ENCODE measurements at regions not wholly inside any gene's neighbourhood (a gene's known extent, or its start where the extent isn't known, plus 50 kb on each side); places are given as distances from the start of the nearest gene placed in this dataset.

GRCh38 chr7:21092766-21093702 lies 306.3 kb upstream of the SP8 start:
- Histone ChIP-seq H3K9me3 (no peaks in the 10 kb centered on the region), H3K4me3 (no peak overlapping the region), H3K27ac (no peak overlapping the region), H3K36me3 (no peaks in the 10 kb centered on the region), H3K27me3 (no peaks in the 10 kb centered on the region), H3K4me1 (no peaks in the 10 kb centered on the region)
- no peak for DNase-seq (ENCODE audit: low spot score in 2 of 2)
- WGBS, result 70% methylated on average over 9 of the region's 9 CpGs
- no peak for TF ChIP-seq EP300 (IDR thresholded peaks at IDR 0.05)
- TF ChIP-seq POLR2AphosphoS5 (IDR thresholded peaks at IDR 0.05), result no peak
- TF ChIP-seq POLR2A (IDR thresholded peaks at IDR 0.05), result no peak
- TF ChIP-seq CTCF (IDR thresholded peaks at IDR 0.05), result no peak

- Histone ChIP-seq H3K27me3 (no peaks in the 10 kb centered on the region), H3K9me3 (no peaks in the 10 kb centered on the region), H3K4me1 (no peaks in the 10 kb centered on the region), H3K36me3 (no peaks in the 10 kb centered on the region), H3K4me3 (no peak overlapping the region), H3K27ac (no peak overlapping the region)
- DNase-seq (ENCODE audit: low spot score in 2 of 2), result no peak
- no peak for TF ChIP-seq CTCF (IDR thresholded peaks at IDR 0.05)
- no peak for TF ChIP-seq POLR2A (IDR thresholded peaks at IDR 0.05)
- no peak for TF ChIP-seq EP300 (IDR thresholded peaks at IDR 0.05)
- no peak for TF ChIP-seq POLR2AphosphoS5 (IDR thresholded peaks at IDR 0.05)
Observed at GRCh38 chr7:21094589-21094988, 307.9 kb upstream of the SP8 start.

- Histone ChIP-seq H3K27ac (no peak overlapping the region), H3K4me1 (no peaks in the 10 kb centered on the region), H3K9me3 (no peaks in the 10 kb centered on the region), H3K36me3 (no peaks in the 10 kb centered on the region), H3K4me3 (no peak overlapping the region), H3K27me3 (peaks cover 3% of the 10 kb centered on the region)
- TF ChIP-seq CTCF (IDR thresholded peaks at IDR 0.05), result no peak
- no peak for TF ChIP-seq EP300 (IDR thresholded peaks at IDR 0.05)
- TF ChIP-seq POLR2A (IDR thresholded peaks at IDR 0.05), result no peak
- TF ChIP-seq POLR2AphosphoS5 (IDR thresholded peaks at IDR 0.05), result no peak
- DNase-seq (ENCODE audit: low spot score in 2 of 2), result no peak
- 74% methylated on average over 1 of the region's 1 CpG for WGBS
Observed at GRCh38 chr7:21099432-21099831, 312.7 kb upstream of the SP8 start.

GRCh38 chr7:21099955-21100354 lies 313.3 kb upstream of the SP8 start:
- Histone ChIP-seq H3K27ac (no peak overlapping the region), H3K27me3 (peaks cover 3% of the 10 kb centered on the region), H3K4me3 (no peak overlapping the region), H3K9me3 (no peaks in the 10 kb centered on the region), H3K4me1 (no peaks in the 10 kb centered on the region), H3K36me3 (no peaks in the 10 kb centered on the region)
- DNase-seq (ENCODE audit: low spot score in 2 of 2), result no peak
- TF ChIP-seq CTCF (IDR thresholded peaks at IDR 0.05) (no peak), EP300 (IDR thresholded peaks at IDR 0.05) (no peak), POLR2AphosphoS5 (IDR thresholded peaks at IDR 0.05) (no peak), POLR2A (IDR thresholded peaks at IDR 0.05) (no peak)

- no peak overlapping the region for H3K27ac ChIP-seq
- 84% methylated on average over 2 of the region's 2 CpGs for WGBS
- TF ChIP-seq EP300 (IDR thresholded peaks at IDR 0.05) (no peak), CTCF (IDR thresholded peaks at IDR 0.05) (no peak), POLR2A (IDR thresholded peaks at IDR 0.05) (no peak), POLR2AphosphoS5 (IDR thresholded peaks at IDR 0.05) (no peak)
- no peaks in the 10 kb centered on the region for H3K4me1 ChIP-seq
- no peak for DNase-seq (ENCODE audit: low spot score in 2 of 2)
- no peaks in the 10 kb centered on the region for H3K9me3 ChIP-seq
- no peak overlapping the region for H3K4me3 ChIP-seq
- H3K27me3 ChIP-seq, result peaks cover 3% of the 10 kb centered on the region
- no peaks in the 10 kb centered on the region for H3K36me3 ChIP-seq
Observed at GRCh38 chr7:21101541-21101940, 314.9 kb upstream of the SP8 start.

Measured in suprapubic skin (tissue), 4 donors.